BJ (cell line): ENCODE measurements at regions not wholly inside any gene's neighbourhood (a gene's known extent, or its start where the extent isn't known, plus 50 kb on each side); places are given as distances from the start of the nearest gene placed in this dataset.

Source experiments
- CTCF ChIA-PET: fragments of 350-600 bp; formaldehyde crosslinking; extraction: SDS; loops from one replicate; lab custom pipeline; 2021; ENCODE audit warnings: antibody characterized with exemption, inconsistent platforms; lab: Yijun Ruan, JAX
- POLR2A ChIA-PET: fragments of 300-600 bp; sonication (Branson Sonifier 250); formaldehyde crosslinking; extraction: SDS; loops from one replicate; lab custom pipeline; 2021; ENCODE audit warnings: antibody characterized with exemption; lab: Charles Lee
- DNase-seq: peaks from one replicate; pipeline ENCODE4 v3.0.0-alpha.2; 2011; ENCODE audit warnings: low read depth
- H3K27me3 ChIP-seq: 2 replicates; pipeline ENCODE4 v1.6.0; 2011; ENCODE audit warnings: low read length; ENCODE audit not compliant: control insufficient read depth, insufficient read depth
- H3K36me3 ChIP-seq: 2 replicates; pipeline ENCODE4 v1.5.1; 2011; ENCODE audit warnings: low read length; ENCODE audit not compliant: control insufficient read depth, insufficient read depth
- H3K4me3 ChIP-seq: 2 replicates; pipeline ENCODE4 v1.5.1; 2011; ENCODE audit warnings: low read depth, mild to moderate bottlenecking, control low read depth, low read length
- CTCF ChIP-seq: IDR thresholded peaks from 2 replicates; pipeline ENCODE4 v1.5.1; 2011; ENCODE audit warnings: low read depth, mild to moderate bottlenecking, control low read depth, inconsistent platforms, low read length, moderate library complexity; ENCODE audit not compliant: insufficient read depth

- ChIA-PET POLR2A (no interaction called here), CTCF (no interaction called here)
- DNase-seq = no peak
- H3K4me3 ChIP-seq = no peak overlapping the region
- no peak for TF ChIP-seq CTCF
- H3K36me3 ChIP-seq = no peaks in the 10 kb centered on the region
- no peaks in the 10 kb centered on the region for H3K27me3 ChIP-seq
Measured at GRCh38 chr1:220374449-220374848, 102.2 kb upstream of the RAB3GAP2 start.

GRCh38 chr1:220372451-220372850, 100.2 kb upstream of the RAB3GAP2 start:
- Histone ChIP-seq H3K27me3 (no peaks in the 10 kb centered on the region), H3K36me3 (no peaks in the 10 kb centered on the region), H3K4me3 (no peak overlapping the region)
- DNase-seq = no peak
- POLR2A ChIA-PET = no interaction called here
- TF ChIP-seq CTCF = no peak
- CTCF ChIA-PET = interaction anchor here (0.6 to 1.6 kb wide), 4 partner anchors 9 to 76 kb away, joined by 3 to 5 read pairs (median 4); no protein-coding TSS in a partner anchor

- ChIA-PET POLR2A (no interaction called here), CTCF (no interaction called here)
- no peak for DNase-seq
- Histone ChIP-seq H3K4me3 (no peak overlapping the region), H3K36me3 (no peaks in the 10 kb centered on the region), H3K27me3 (no peaks in the 10 kb centered on the region)
- no peak for TF ChIP-seq CTCF
Measured at GRCh38 chr1:220371324-220371723, 99.1 kb upstream of the RAB3GAP2 start.

GRCh38 chr1:220370041-220370700, 97.9 kb upstream of the RAB3GAP2 start:
- ChIA-PET POLR2A (no interaction called here), CTCF (no interaction called here)
- Histone ChIP-seq H3K27me3 (no peaks in the 10 kb centered on the region), H3K4me3 (no peak overlapping the region), H3K36me3 (no peaks in the 10 kb centered on the region)
- TF ChIP-seq CTCF = no peak
- peak; percentile 95 for DNase-seq

- Histone ChIP-seq H3K36me3 (no peaks in the 10 kb centered on the region), H3K4me3 (no peak overlapping the region), H3K27me3 (no peaks in the 10 kb centered on the region)
- ChIA-PET POLR2A (no interaction called here), CTCF (no interaction called here)
- DNase-seq = no peak
- no peak for TF ChIP-seq CTCF
Measured at GRCh38 chr1:220369511-220369910, 97.3 kb upstream of the RAB3GAP2 start.
